ENCODE measurements at regions not wholly inside any gene's neighbourhood (a gene's known extent, or its start where the extent isn't known, plus 50 kb on each side); places are given as distances from the start of the nearest gene placed in this dataset.

GRCh38 chr18:24988253-24988840 lies 363.6 kb downstream of the ZNF521 start:
- no peak for DNase-seq (ENCODE audit: low spot score)

GRCh38 chr18:24989760-24990593 lies 362.0 kb downstream of the ZNF521 start:
- DNase-seq (ENCODE audit: low spot score) = no peak

GRCh38 chr18:24990671-24991134 lies 361.3 kb downstream of the ZNF521 start:
- DNase-seq (ENCODE audit: low spot score) = no peak

- no peak for DNase-seq (ENCODE audit: low spot score)
Measured at GRCh38 chr18:24991141-24992060, 360.6 kb downstream of the ZNF521 start.

GRCh38 chr18:24992491-24992890 lies 359.5 kb downstream of the ZNF521 start:
- no peak for DNase-seq (ENCODE audit: low spot score)

GRCh38 chr18:24993628-24994027 lies 358.3 kb downstream of the ZNF521 start:
- DNase-seq (ENCODE audit: low spot score) = no peak

GRCh38 chr18:24995056-24995455 lies 356.9 kb downstream of the ZNF521 start:
- no peak for DNase-seq (ENCODE audit: low spot score)

- DNase-seq (ENCODE audit: low spot score) = no peak
Measured at GRCh38 chr18:24995755-24996154, 356.2 kb downstream of the ZNF521 start.

- DNase-seq (ENCODE audit: low spot score) = no peak
Measured at GRCh38 chr18:24999650-25000267, 352.2 kb downstream of the ZNF521 start.

GRCh38 chr18:25001803-25002202 lies 350.2 kb downstream of the ZNF521 start:
- no peak for DNase-seq (ENCODE audit: low spot score)

- DNase-seq (ENCODE audit: low spot score) = no peak
Measured at GRCh38 chr18:25005541-25006403, 346.2 kb downstream of the ZNF521 start.

- no peak for DNase-seq (ENCODE audit: low spot score)
Measured at GRCh38 chr18:25010623-25011374, 341.2 kb downstream of the ZNF521 start.
